ENCODE measurements at regions not wholly inside any gene's neighbourhood (a gene's known extent, or its start where the extent isn't known, plus 50 kb on each side); places are given as distances from the start of the nearest gene placed in this dataset.

- no peak for DNase-seq
Measured at GRCh38 chr6:113289166-113289565, 568.0 kb upstream of the MARCKS start.

GRCh38 chr6:113290684-113291083 lies 566.5 kb upstream of the MARCKS start:
- no peak for DNase-seq

- DNase-seq, result peak; percentile 28 to 31
Measured at GRCh38 chr6:113291751-113292445, 565.2 kb upstream of the MARCKS start.

GRCh38 chr6:113292646-113293422 lies 564.3 kb upstream of the MARCKS start:
- DNase-seq, result no peak

GRCh38 chr6:113293423-113293740 lies 563.8 kb upstream of the MARCKS start:
- DNase-seq, result no peak

GRCh38 chr6:113299531-113299930 lies 557.6 kb upstream of the MARCKS start:
- DNase-seq, result peak in 1 of 2 donors; percentile 28

- no peak for DNase-seq
Measured at GRCh38 chr6:113301651-113302050, 555.5 kb upstream of the MARCKS start.

GRCh38 chr6:113304116-113304515 lies 553.0 kb upstream of the MARCKS start:
- DNase-seq, result no peak

GRCh38 chr6:113306552-113307145 lies 550.5 kb upstream of the MARCKS start:
- no peak for DNase-seq

GRCh38 chr6:113308266-113308665 lies 548.9 kb upstream of the MARCKS start:
- DNase-seq, result no peak

GRCh38 chr6:113313841-113314240 lies 543.3 kb upstream of the MARCKS start:
- no peak for DNase-seq

GRCh38 chr6:113315165-113315564 lies 542.0 kb upstream of the MARCKS start:
- DNase-seq, result no peak

- no peak for DNase-seq
Measured at GRCh38 chr6:113315879-113316278, 541.3 kb upstream of the MARCKS start.

GRCh38 chr6:113317442-113317841 lies 539.7 kb upstream of the MARCKS start:
- no peak for DNase-seq

- DNase-seq, result no peak
Measured at GRCh38 chr6:113317891-113318574, 539.1 kb upstream of the MARCKS start.

GRCh38 chr6:113318575-113318917 lies 538.6 kb upstream of the MARCKS start:
- DNase-seq, result peak in 1 of 2 donors; percentile 22

GRCh38 chr6:113320653-113321052 lies 536.5 kb upstream of the MARCKS start:
- no peak for DNase-seq

- no peak for DNase-seq
Measured at GRCh38 chr6:113326781-113327180, 530.4 kb upstream of the MARCKS start.

- peak; percentile 78 to 81 for DNase-seq
Measured at GRCh38 chr6:113328886-113329381, 528.2 kb upstream of the MARCKS start.

GRCh38 chr6:113329942-113330635 lies 527.1 kb upstream of the MARCKS start:
- no peak for DNase-seq

GRCh38 chr6:113330636-113330946 lies 526.6 kb upstream of the MARCKS start:
- DNase-seq, result no peak

GRCh38 chr6:113331021-113331420 lies 526.1 kb upstream of the MARCKS start:
- DNase-seq, result no peak

Measured in right lung (tissue), 2 donors.